GM23248 (cell line): ENCODE measurements at regions not wholly inside any gene's neighbourhood (a gene's known extent, or its start where the extent isn't known, plus 50 kb on each side); places are given as distances from the start of the nearest gene placed in this dataset.

ENCODE experiments used
- DNase-seq: peaks from one replicate; pipeline ENCODE4 v3.0.0-alpha.2; 2015
- H2AFZ ChIP-seq: fragments of 200-600 bp; sonication (generic); 2 replicates; pipeline ENCODE4 v1.6.1; 2016; ENCODE audit warnings: antibody characterized with exemption
- H3F3A ChIP-seq: fragments of 200-600 bp; sonication (generic); 2 replicates; pipeline ENCODE4 v1.6.1; 2016; ENCODE audit warnings: mild to moderate bottlenecking, antibody characterized with exemption, mixed run types; ENCODE audit not compliant: insufficient read depth
- H3K27ac ChIP-seq: fragments of 200-600 bp; sonication (generic); 2 replicates; pipeline ENCODE4 v1.5.1; 2016; ENCODE audit warnings: mild to moderate bottlenecking
- H3K27me3 ChIP-seq: fragments of 200-600 bp; sonication (generic); replicated peaks from 2 replicates; pipeline ENCODE4 v1.6.1; 2016; ENCODE audit warnings: mild to moderate bottlenecking; ENCODE audit not compliant: insufficient read depth
- H3K36me3 ChIP-seq: fragments of 200-600 bp; sonication (generic); 2 replicates; pipeline ENCODE4 v1.6.1; 2016; ENCODE audit warnings: low read depth, mild to moderate bottlenecking
- H3K4me1 ChIP-seq: fragments of 200-600 bp; sonication (generic); 2 replicates; pipeline ENCODE4 v1.6.1; 2016; ENCODE audit warnings: mild to moderate bottlenecking; ENCODE audit not compliant: insufficient read depth
- H3K4me2 ChIP-seq: fragments of 200-600 bp; sonication (generic); one replicate; pipeline ENCODE4 v1.6.1; 2016; ENCODE audit warnings: mild to moderate bottlenecking; ENCODE audit not compliant: unreplicated experiment
- H3K4me3 ChIP-seq: fragments of 200-600 bp; sonication (generic); 2 replicates; pipeline ENCODE4 v1.5.1; 2016; ENCODE audit warnings: mild to moderate bottlenecking
- H3K79me2 ChIP-seq: fragments of 200-600 bp; sonication (generic); 2 replicates; pipeline ENCODE4 v1.6.1; 2016; ENCODE audit warnings: mild to moderate bottlenecking; ENCODE audit not compliant: insufficient read depth
- H3K9ac ChIP-seq: fragments of 200-600 bp; sonication (generic); 2 replicates; pipeline ENCODE4 v1.6.1; 2016; ENCODE audit warnings: mild to moderate bottlenecking
- H3K9me2 ChIP-seq: fragments of 200-600 bp; sonication (generic); 2 replicates; pipeline ENCODE4 v1.6.1; 2016; ENCODE audit warnings: mixed run types, mild to moderate bottlenecking, moderate library complexity; ENCODE audit not compliant: insufficient read depth
- H3K9me3 ChIP-seq: fragments of 200-600 bp; sonication (generic); one replicate; pipeline ENCODE4 v1.6.1; 2017; ENCODE audit warnings: low read depth
- H4K20me1 ChIP-seq: fragments of 200-600 bp; sonication (generic); 2 replicates; pipeline ENCODE4 v1.6.0; 2016; ENCODE audit not compliant: insufficient read depth
- EZH2 ChIP-seq: fragments of 200-600 bp; sonication (generic); IDR thresholded peaks from 2 replicates; pipeline ENCODE4 v1.6.1; 2018; ENCODE audit warnings: antibody characterized with exemption, mild to moderate bottlenecking; ENCODE audit not compliant: insufficient read depth, poor library complexity, severe bottlenecking
- EZH2phosphoT487 ChIP-seq: fragments of 200-600 bp; sonication (generic); IDR thresholded peaks from 2 replicates; pipeline ENCODE4 v1.6.1; 2018; ENCODE audit warnings: antibody characterized with exemption, moderate library complexity, mild to moderate bottlenecking, low read depth; ENCODE audit not compliant: insufficient read depth
- WGBS, 2 experiments: methylation state at CpG; one replicate each; pipeline ENCODE4 v1.1.6; 2015 to 2017; ENCODE audit warnings: low lambda C conversion rate in 2 of 2, low coverage in 1 of 2; ENCODE audit errors: missing lambda C conversion rate in 2 of 2; 5-methylcytosine and 5-hydroxymethylcytosine counted together
- in situ Hi-C: fragments of 300-500 bp; cut with MboI; formaldehyde crosslinking; loops from 2 replicates; pipeline ENCODE4 v1.15.0; 2020

- Histone ChIP-seq H2AFZ (peak overlapping the region; percentile 46; the same call in 1 of the 2 replicates), H4K20me1 (no peaks in the 10 kb centered on the region), H3K4me1 (peaks cover 11% of the 10 kb centered on the region), H3K79me2 (no peaks in the 10 kb centered on the region), H3K9me2 (no peaks in the 10 kb centered on the region), H3K9ac (no peak overlapping the region), H3K27ac (peak overlapping the region; percentile 46), H3K9me3 (no peaks in the 10 kb centered on the region), H3F3A (no peaks in the 10 kb centered on the region), H3K4me3 (no peak overlapping the region), H3K27me3 (no peaks in the 10 kb centered on the region), H3K36me3 (no peaks in the 10 kb centered on the region), H3K4me2 (peak overlapping the region; percentile 45)
- TF ChIP-seq EZH2phosphoT487 (no peak), EZH2 (no peak)
- peak; percentile 76 for DNase-seq
- 45 to 54% methylated on average over 7 of the region's 7 CpGs for WGBS, 2 experiments
- in situ Hi-C loops = no loop called here
These were observed 505.3 kb downstream of the CCDC171 start for GRCh38 chr9:16058131-16058549.

GRCh38 chr9:16060436-16061129, 507.7 kb downstream of the CCDC171 start:
- in situ Hi-C loops = no loop called here
- Histone ChIP-seq H3F3A (no peaks in the 10 kb centered on the region), H3K9me3 (no peaks in the 10 kb centered on the region), H3K79me2 (no peaks in the 10 kb centered on the region), H4K20me1 (no peaks in the 10 kb centered on the region), H3K27ac (no peak overlapping the region), H3K9ac (no peak overlapping the region), H2AFZ (no peak overlapping the region), H3K4me1 (peaks cover 16% of the 10 kb centered on the region), H3K36me3 (no peaks in the 10 kb centered on the region), H3K4me3 (no peak overlapping the region), H3K9me2 (no peaks in the 10 kb centered on the region), H3K4me2 (no peak overlapping the region), H3K27me3 (no peaks in the 10 kb centered on the region)
- no peak for DNase-seq
- no peak for TF ChIP-seq EZH2phosphoT487
- TF ChIP-seq EZH2 = no peak
- WGBS, 2 experiments = 86 to 87% methylated on average over 3 of the region's 3 CpGs

GRCh38 chr9:16062542-16063240, 509.8 kb downstream of the CCDC171 start:
- H3K9ac ChIP-seq = no peak overlapping the region
- DNase-seq = peak; percentile 88
- in situ Hi-C loops = no loop called here
- no peak overlapping the region for H2AFZ ChIP-seq
- H3F3A ChIP-seq = no peaks in the 10 kb centered on the region
- H3K9me2 ChIP-seq = no peaks in the 10 kb centered on the region
- H3K36me3 ChIP-seq = no peaks in the 10 kb centered on the region
- H3K27ac ChIP-seq = no peak overlapping the region
- WGBS, 2 experiments = 46 to 49% methylated on average over 9 of the region's 9 CpGs
- no peaks in the 10 kb centered on the region for H4K20me1 ChIP-seq
- no peak overlapping the region for H3K4me3 ChIP-seq
- H3K27me3 ChIP-seq = no peaks in the 10 kb centered on the region
- H3K9me3 ChIP-seq = no peaks in the 10 kb centered on the region
- TF ChIP-seq EZH2phosphoT487 = no peak
- no peak for TF ChIP-seq EZH2
- H3K79me2 ChIP-seq = no peaks in the 10 kb centered on the region
- H3K4me1 ChIP-seq = peaks cover 15% of the 10 kb centered on the region
- H3K4me2 ChIP-seq = no peak overlapping the region

- Histone ChIP-seq H3K27me3 (no peaks in the 10 kb centered on the region), H3K9me2 (no peaks in the 10 kb centered on the region), H3K27ac (no peak overlapping the region), H3K9me3 (no peaks in the 10 kb centered on the region), H3K36me3 (no peaks in the 10 kb centered on the region), H3F3A (no peaks in the 10 kb centered on the region), H3K4me1 (peaks cover 10% of the 10 kb centered on the region), H3K4me2 (no peak overlapping the region), H4K20me1 (no peaks in the 10 kb centered on the region), H3K4me3 (no peak overlapping the region), H3K79me2 (no peaks in the 10 kb centered on the region), H2AFZ (no peak overlapping the region), H3K9ac (no peak overlapping the region)
- in situ Hi-C loops = no loop called here
- TF ChIP-seq EZH2 (no peak), EZH2phosphoT487 (no peak)
- no peak for DNase-seq
- WGBS, 2 experiments = 72 to 77% methylated on average over 5 of the region's 5 CpGs
These were observed 510.4 kb downstream of the CCDC171 start for GRCh38 chr9:16063241-16063591.
